Trophoblast cell (in vitro differentiated cells and primary cell): ENCODE measurements at regions not wholly inside any gene's neighbourhood (a gene's known extent, or its start where the extent isn't known, plus 50 kb on each side); places are given as distances from the start of the nearest gene placed in this dataset.

Experiments
- DNase-seq, 2 donors: peaks; one replicate each; pipeline ENCODE4 v3.0.0-alpha.2; 2016
- H2AFZ ChIP-seq: 2 replicates; pipeline ENCODE4 v1.6.1; 2013; ENCODE audit warnings: low read length, moderate library complexity, mild to moderate bottlenecking; ENCODE audit not compliant: insufficient read depth, poor library complexity
- H2AK5ac ChIP-seq: 2 replicates; pipeline ENCODE4 v1.6.1; 2013; ENCODE audit warnings: mild to moderate bottlenecking, low read length
- H2BK120ac ChIP-seq: 2 replicates; pipeline ENCODE4 v1.6.1; 2013; ENCODE audit warnings: low read length, mild to moderate bottlenecking, moderate library complexity; ENCODE audit not compliant: insufficient read depth, poor library complexity
- H2BK12ac ChIP-seq: 2 replicates; pipeline ENCODE4 v1.6.1; 2013; ENCODE audit warnings: mild to moderate bottlenecking, low read length, moderate library complexity
- H2BK5ac ChIP-seq: 2 replicates; pipeline ENCODE4 v1.6.1; 2013; ENCODE audit warnings: low read length, low read depth, moderate library complexity, mild to moderate bottlenecking; ENCODE audit not compliant: poor library complexity
- H3K14ac ChIP-seq: 2 replicates; pipeline ENCODE4 v1.6.1; 2013; ENCODE audit warnings: mild to moderate bottlenecking, low read length
- H3K18ac ChIP-seq: 2 replicates; pipeline ENCODE4 v1.6.1; 2013; ENCODE audit warnings: mild to moderate bottlenecking, low read length
- H3K23ac ChIP-seq: 2 replicates; pipeline ENCODE4 v1.6.1; 2013; ENCODE audit warnings: low read length
- H3K27ac ChIP-seq: 2 replicates; pipeline ENCODE4 v1.5.1; 2013; ENCODE audit warnings: low read depth, mild to moderate bottlenecking, inconsistent platforms, low read length, moderate library complexity
- H3K27me3 ChIP-seq: 2 replicates; pipeline ENCODE4 v1.6.1; 2013; ENCODE audit warnings: inconsistent platforms, mild to moderate bottlenecking, low read length, moderate library complexity; ENCODE audit not compliant: insufficient read depth
- H3K36me3 ChIP-seq, 2 experiments: 1 replicate in 1 of 2; 2 replicates in 1 of 2; pipeline ENCODE4 v1.6.1; 2013; ENCODE audit warnings: low read length in 2 of 2, mild to moderate bottlenecking in 2 of 2, moderate library complexity in 1 of 2; ENCODE audit not compliant: insufficient read depth in 2 of 2, control insufficient read depth in 1 of 2
- H3K4ac ChIP-seq: 2 replicates; pipeline ENCODE4 v1.6.1; 2013; ENCODE audit warnings: low read depth, mild to moderate bottlenecking, low read length, moderate library complexity
- H3K4me1 ChIP-seq, 2 experiments: 1 replicate in 1 of 2; 2 replicates in 1 of 2; pipeline ENCODE4 v1.6.1; 2013; ENCODE audit warnings: low read length in 2 of 2, mild to moderate bottlenecking in 2 of 2, moderate library complexity in 1 of 2; ENCODE audit not compliant: insufficient read depth in 2 of 2, control insufficient read depth in 1 of 2
- H3K4me2 ChIP-seq: 2 replicates; pipeline ENCODE4 v1.6.1; 2013; ENCODE audit warnings: inconsistent platforms, mild to moderate bottlenecking, low read length, moderate library complexity
- H3K4me3 ChIP-seq: 2 replicates; pipeline ENCODE4 v1.5.1; 2013; ENCODE audit warnings: mild to moderate bottlenecking, low read depth, low read length, inconsistent platforms
- H3K79me1 ChIP-seq: one replicate; pipeline ENCODE4 v1.6.1; 2013; ENCODE audit warnings: low read length
- H3K79me2 ChIP-seq: 2 replicates; pipeline ENCODE4 v1.6.1; 2013; ENCODE audit warnings: low read length, mild to moderate bottlenecking; ENCODE audit not compliant: control insufficient read depth, insufficient read depth, poor library complexity
- H3K9ac ChIP-seq: 2 replicates; pipeline ENCODE4 v1.6.1; 2013; ENCODE audit warnings: mild to moderate bottlenecking, low read length
- H3K9me3 ChIP-seq: 2 replicates; pipeline ENCODE4 v1.6.1; 2013; ENCODE audit warnings: low read depth, mild to moderate bottlenecking, control low read depth, inconsistent platforms, low read length; ENCODE audit not compliant: insufficient read depth
- H4K12ac ChIP-seq: 2 replicates; pipeline ENCODE4 v1.6.1; 2013; ENCODE audit warnings: low read depth, mild to moderate bottlenecking, low read length, moderate library complexity
- H4K8ac ChIP-seq: 2 replicates; pipeline ENCODE4 v1.6.1; 2013; ENCODE audit warnings: low read depth, mild to moderate bottlenecking, low read length, moderate library complexity
- H4K91ac ChIP-seq: one replicate; pipeline ENCODE4 v1.6.1; 2013; ENCODE audit warnings: low read depth, mild to moderate bottlenecking, low read length, moderate library complexity
- WGBS: extraction: QIAGEN DNeasy Blood & Tissue Kit; methylation state at CpG from one replicate; pipeline ENCODE4 v1.1.7; 2013; ENCODE audit warnings: missing lambda C conversion rate; ENCODE audit not compliant: insufficient read length, insufficient coverage; ENCODE audit errors: extremely low coverage; 5-methylcytosine and 5-hydroxymethylcytosine counted together

DNA sequence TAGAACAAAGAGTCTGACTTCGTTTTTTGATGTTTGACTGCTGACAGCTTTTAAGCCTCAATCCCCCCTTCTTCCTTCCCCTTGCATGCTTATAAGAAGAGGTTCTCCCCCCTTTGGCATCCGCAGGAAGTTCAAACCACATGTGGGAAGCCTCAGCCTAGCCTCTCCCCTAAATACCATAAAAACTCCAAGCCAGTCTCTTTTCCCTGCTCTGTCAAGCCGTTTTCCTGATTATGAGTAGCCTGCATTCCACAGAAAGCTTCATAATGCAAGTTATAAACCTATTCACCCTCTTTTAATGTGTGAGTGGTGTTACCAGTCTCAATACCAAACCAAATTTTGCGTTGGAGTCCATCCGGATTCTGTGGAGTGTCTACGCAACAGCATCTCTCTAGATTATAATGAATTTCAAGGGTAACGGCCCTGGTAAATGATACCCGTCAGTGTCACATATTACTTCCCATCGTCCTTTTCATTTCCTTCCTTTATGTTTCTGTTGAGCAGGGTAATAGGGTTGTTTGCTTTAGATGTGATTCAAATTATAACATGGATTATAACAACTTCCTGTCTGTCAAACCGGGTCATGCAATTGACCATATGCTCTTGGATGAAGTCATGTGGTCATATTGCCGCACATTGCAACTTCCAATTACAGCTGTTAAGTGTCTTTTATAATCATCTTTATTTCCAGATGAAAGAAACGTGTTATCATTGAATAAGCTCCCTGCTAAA is 717.5 kb downstream of the RWDD3 start:
- Histone ChIP-seq H2AFZ (no peak overlapping the region), H2AK5ac (no peak overlapping the region), H3K18ac (no peak overlapping the region), H3K79me1 (no peaks in the 10 kb centered on the region), H3K4me1 (no peaks in the 10 kb centered on the region), H3K4ac (no peak overlapping the region), H3K4me3 (no peak overlapping the region), H3K14ac (no peak overlapping the region), H3K27ac (no peak overlapping the region), H4K12ac (no peak overlapping the region), H3K9me3 (no peaks in the 10 kb centered on the region), H4K91ac (no peak overlapping the region), H3K36me3 (no peaks in the 10 kb centered on the region), H2BK120ac (no peak overlapping the region), H3K4me2 (no peak overlapping the region), H3K23ac (no peak overlapping the region), H4K8ac (no peak overlapping the region), H3K9ac (no peak overlapping the region), H3K79me2 (no peaks in the 10 kb centered on the region), H3K27me3 (no peaks in the 10 kb centered on the region), H2BK5ac (no peak overlapping the region), H2BK12ac (no peak overlapping the region)
- DNase-seq = no peak
- no CpG with 5 or more reads among the region's 12 CpGs for WGBS

GRCh38 chr1:95953015-95953414 is 719.0 kb downstream of the RWDD3 start:
- H3K9me3 ChIP-seq = no peaks in the 10 kb centered on the region
- no peak overlapping the region for H3K18ac ChIP-seq
- no peak overlapping the region for H2BK5ac ChIP-seq
- H4K12ac ChIP-seq = no peak overlapping the region
- H3K4me2 ChIP-seq = no peak overlapping the region
- H3K36me3 ChIP-seq = no peaks in the 10 kb centered on the region
- no peak overlapping the region for H2AK5ac ChIP-seq
- H4K91ac ChIP-seq = no peak overlapping the region
- H4K8ac ChIP-seq = no peak overlapping the region
- H2BK120ac ChIP-seq = no peak overlapping the region
- no peaks in the 10 kb centered on the region for H3K27me3 ChIP-seq
- H2BK12ac ChIP-seq = no peak overlapping the region
- no peak overlapping the region for H3K14ac ChIP-seq
- peak; percentile 10 to 52 for DNase-seq
- no peaks in the 10 kb centered on the region for H3K79me2 ChIP-seq
- no peak overlapping the region for H3K27ac ChIP-seq
- no peak overlapping the region for H3K23ac ChIP-seq
- H2AFZ ChIP-seq = no peak overlapping the region
- no peak overlapping the region for H3K4me3 ChIP-seq
- no peaks in the 10 kb centered on the region for H3K4me1 ChIP-seq
- no peaks in the 10 kb centered on the region for H3K79me1 ChIP-seq
- WGBS = no CpG with 5 or more reads among the region's 4 CpGs
- no peak overlapping the region for H3K9ac ChIP-seq
- H3K4ac ChIP-seq = no peak overlapping the region

DNA sequence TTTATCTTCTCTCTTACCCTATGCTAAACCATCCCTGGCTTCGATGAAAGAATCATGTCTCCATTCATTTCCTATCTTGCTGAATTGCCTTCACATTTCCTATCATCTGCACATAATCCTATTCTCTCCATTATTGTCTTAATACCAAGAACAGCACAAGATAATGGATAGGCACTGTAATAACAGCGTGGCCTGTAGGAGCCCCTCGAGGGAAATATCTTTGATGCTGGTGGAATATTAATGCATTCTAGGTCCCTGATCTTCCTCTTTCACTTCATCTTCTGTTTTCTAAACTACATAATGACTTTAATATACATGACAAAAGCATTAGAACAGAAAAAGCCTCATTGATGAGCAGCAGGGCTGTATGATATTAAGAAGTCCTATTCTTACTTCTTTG is 720.6 kb downstream of the RWDD3 start:
- Histone ChIP-seq H3K18ac (no peak overlapping the region), H3K4me3 (no peak overlapping the region), H3K4ac (no peak overlapping the region), H2BK5ac (no peak overlapping the region), H2AFZ (no peak overlapping the region), H3K4me1 (no peaks in the 10 kb centered on the region), H3K23ac (no peak overlapping the region), H2BK120ac (no peak overlapping the region), H3K27ac (no peak overlapping the region), H4K12ac (no peak overlapping the region), H3K79me1 (no peaks in the 10 kb centered on the region), H4K8ac (no peak overlapping the region), H3K14ac (no peak overlapping the region), H4K91ac (no peak overlapping the region), H3K36me3 (no peaks in the 10 kb centered on the region), H3K9me3 (no peaks in the 10 kb centered on the region), H3K27me3 (no peaks in the 10 kb centered on the region), H3K79me2 (no peaks in the 10 kb centered on the region), H2BK12ac (no peak overlapping the region), H3K4me2 (no peak overlapping the region), H2AK5ac (no peak overlapping the region), H3K9ac (no peak overlapping the region)
- no peak for DNase-seq
- WGBS = no CpG with 5 or more reads among the region's 3 CpGs

- no peak overlapping the region for H2BK5ac ChIP-seq
- DNase-seq = no peak
Measured at GRCh38 chr1:95956215-95956614, 722.2 kb downstream of the RWDD3 start.

More at GRCh38 chr1:95956215-95956614, 722.2 kb downstream of the RWDD3 start:
- no peak overlapping the region for H2AFZ ChIP-seq
- no peak overlapping the region for H3K4me3 ChIP-seq
- H3K4ac ChIP-seq = no peak overlapping the region
- no peak overlapping the region for H3K27ac ChIP-seq
- no peak overlapping the region for H4K91ac ChIP-seq
- H3K79me1 ChIP-seq = no peaks in the 10 kb centered on the region
- no peak overlapping the region for H3K18ac ChIP-seq
- no peaks in the 10 kb centered on the region for H3K36me3 ChIP-seq
- H3K23ac ChIP-seq = no peak overlapping the region
- H3K27me3 ChIP-seq = no peaks in the 10 kb centered on the region
- no peaks in the 10 kb centered on the region for H3K4me1 ChIP-seq
- no peak overlapping the region for H4K8ac ChIP-seq
- H2BK12ac ChIP-seq = no peak overlapping the region
- no peak overlapping the region for H2BK120ac ChIP-seq
- H4K12ac ChIP-seq = no peak overlapping the region
- H3K79me2 ChIP-seq = no peaks in the 10 kb centered on the region
- H3K14ac ChIP-seq = no peak overlapping the region
- H2AK5ac ChIP-seq = no peak overlapping the region
- no peak overlapping the region for H3K9ac ChIP-seq
- no peaks in the 10 kb centered on the region for H3K9me3 ChIP-seq
- H3K4me2 ChIP-seq = no peak overlapping the region
